GM23338 (cell line): ENCODE measurements at regions not wholly inside any gene's neighbourhood (a gene's known extent, or its start where the extent isn't known, plus 50 kb on each side); places are given as distances from the start of the nearest gene placed in this dataset.

Source experiments
- ATAC-seq: fragments of 200-7000 bp; cut with Tn5 transposase; 3 replicates; pipeline ENCODE4 v1.9.1; 2020
- DNase-seq: peaks from one replicate; pipeline ENCODE4 v3.0.0-alpha.2; 2015; ENCODE audit warnings: low spot score
- H2AFZ ChIP-seq: fragments of 200-600 bp; sonication (generic); 2 replicates; pipeline ENCODE4 v1.8.0; 2016; ENCODE audit warnings: antibody characterized with exemption, mild to moderate bottlenecking, moderate library complexity
- H3F3A ChIP-seq: fragments of 200-600 bp; sonication (generic); replicated peaks from 2 replicates; pipeline ENCODE4 v1.8.0; 2017; ENCODE audit warnings: antibody characterized with exemption, mixed run types, low read depth
- H3K27ac ChIP-seq: fragments of 200-600 bp; sonication (generic); 2 replicates; pipeline ENCODE4 v1.6.1; 2016; ENCODE audit warnings: low read depth
- H3K27me3 ChIP-seq: fragments of 200-600 bp; sonication (generic); 2 replicates; pipeline ENCODE4 v1.8.0; 2016; ENCODE audit warnings: mild to moderate bottlenecking, mixed run types, moderate library complexity; ENCODE audit not compliant: insufficient read depth
- H3K36me3 ChIP-seq: fragments of 200-600 bp; sonication (generic); 2 replicates; pipeline ENCODE4 v1.8.0; 2016; ENCODE audit warnings: mild to moderate bottlenecking; ENCODE audit not compliant: insufficient read depth
- H3K4me1 ChIP-seq: fragments of 200-600 bp; sonication (generic); 2 replicates; pipeline ENCODE4 v1.8.0; 2016; ENCODE audit warnings: mild to moderate bottlenecking, moderate library complexity; ENCODE audit not compliant: insufficient read depth
- H3K4me2 ChIP-seq: fragments of 200-600 bp; sonication (generic); 2 replicates; pipeline ENCODE4 v1.7.1; 2017; ENCODE audit warnings: mixed run types
- H3K4me3 ChIP-seq: fragments of 200-600 bp; sonication (generic); 2 replicates; pipeline ENCODE4 v1.6.1; 2016; ENCODE audit warnings: mixed run types
- H3K79me2 ChIP-seq: fragments of 200-600 bp; sonication (generic); replicated peaks from 2 replicates; pipeline ENCODE4 v1.8.0; 2017; ENCODE audit warnings: mild to moderate bottlenecking; ENCODE audit not compliant: insufficient read depth
- H3K9me2 ChIP-seq: fragments of 200-600 bp; sonication (generic); 2 replicates; pipeline ENCODE4 v1.8.0; 2017; ENCODE audit not compliant: insufficient read depth
- H4K20me1 ChIP-seq: fragments of 200-600 bp; sonication (generic); replicated peaks from 2 replicates; pipeline ENCODE4 v1.8.0; 2017; ENCODE audit warnings: mild to moderate bottlenecking; ENCODE audit not compliant: insufficient read depth
- H3K27ac Mint-ChIP-seq: 2 replicates; pipeline ENCODE4 v1.8.0; 2020; ENCODE audit warnings: inconsistent platforms, mild to moderate bottlenecking, moderate library complexity, mixed read lengths
- H3K27me3 Mint-ChIP-seq: 3 replicates; pipeline ENCODE4 v1.8.0; 2022; ENCODE audit warnings: low read depth, mild to moderate bottlenecking, moderate library complexity, mixed read lengths, inconsistent platforms; ENCODE audit not compliant: insufficient read depth, poor library complexity
- H3K36me3 Mint-ChIP-seq: 3 replicates; pipeline ENCODE4 v1.8.0; 2021; ENCODE audit warnings: low read depth, mild to moderate bottlenecking, inconsistent platforms, moderate library complexity, mixed read lengths
- H3K4me1 Mint-ChIP-seq: 3 replicates; pipeline ENCODE4 v1.8.0; 2020; ENCODE audit warnings: mild to moderate bottlenecking, inconsistent platforms, mixed read lengths
- H3K4me3 Mint-ChIP-seq: 3 replicates; pipeline ENCODE4 v1.8.0; 2021; ENCODE audit warnings: moderate library complexity, mild to moderate bottlenecking, inconsistent platforms, mixed read lengths
- H3K9me3 Mint-ChIP-seq: 3 replicates; pipeline ENCODE4 v1.8.0; 2020; ENCODE audit warnings: moderate library complexity, mild to moderate bottlenecking, inconsistent platforms, mixed read lengths
- CREB1 ChIP-seq: fragments of 250-450 bp; sonication (Bioruptor Pico); IDR thresholded peaks from 2 replicates; pipeline ENCODE4 v1.5.0; 2020; ENCODE audit warnings: low read depth, mild to moderate bottlenecking, moderate library complexity
- EZH2 ChIP-seq: fragments of 200-600 bp; sonication (generic); IDR thresholded peaks from one replicate; pipeline ENCODE4 v1.8.0; 2017; ENCODE audit warnings: antibody characterized with exemption, mild to moderate bottlenecking, low read depth; ENCODE audit not compliant: unreplicated experiment
- EZH2phosphoT487 ChIP-seq: fragments of 200-600 bp; sonication (generic); IDR thresholded peaks from one replicate; pipeline ENCODE4 v1.8.1; 2018; ENCODE audit warnings: antibody characterized with exemption; ENCODE audit not compliant: unreplicated experiment
- JUNB ChIP-seq: IDR thresholded peaks from one replicate; pipeline ENCODE4 v1.6.1; 2016; ENCODE audit warnings: antibody characterized with exemption; ENCODE audit not compliant: unreplicated experiment
- NANOG ChIP-seq: IDR thresholded peaks from 2 replicates; pipeline ENCODE4 v1.6.1; 2016; ENCODE audit warnings: antibody characterized with exemption, borderline replicate concordance
- POLR2AphosphoS5 ChIP-seq: IDR thresholded peaks from 2 replicates; pipeline ENCODE4 v1.6.1; 2016; ENCODE audit warnings: antibody characterized with exemption, low read depth
- STAT1 ChIP-seq: IDR thresholded peaks from one replicate; pipeline ENCODE4 v1.6.1; 2016; ENCODE audit warnings: antibody characterized with exemption; ENCODE audit not compliant: unreplicated experiment
- ZNF114 ChIP-seq: fragments of 250-450 bp; sonication (Bioruptor Pico); IDR thresholded peaks from 2 replicates; pipeline ENCODE4 v1.5.0; 2020; ENCODE audit warnings: mild to moderate bottlenecking, moderate library complexity
- ZNF331 ChIP-seq: fragments of 250-450 bp; sonication (Bioruptor Pico); IDR thresholded peaks from 2 replicates; pipeline ENCODE4 v1.5.0; 2020; ENCODE audit warnings: low read depth, mild to moderate bottlenecking, moderate library complexity
- TF ChIP-seq, protein P1 (sequence below): fragments of 250-450 bp; sonication (Bioruptor Pico); IDR thresholded peaks from 2 replicates; pipeline ENCODE4 v1.5.0; 2020; ENCODE audit warnings: mild to moderate bottlenecking, moderate library complexity
- TF ChIP-seq, protein P2 (sequence below), 2 experiments: fragments of 200-600 bp in 1 of 2; sonication (generic) in 1 of 2; conservative IDR thresholded peaks; 2 replicates each; pipeline versions ENCODE4 v1.5.1 to v1.6.1; 2016 to 2017; ENCODE audit warnings: antibody characterized with exemption in 2 of 2, low read depth in 2 of 2, mild to moderate bottlenecking in 2 of 2, moderate library complexity in 1 of 2
- TF ChIP-seq, protein P3 (sequence below): IDR thresholded peaks from 2 replicates; pipeline ENCODE4 v1.6.1; 2016; ENCODE audit warnings: antibody characterized with exemption

- no peaks in the 10 kb centered on the region for H3K36me3 ChIP-seq
- H3K79me2 ChIP-seq, result no peaks in the 10 kb centered on the region
- no peak overlapping the region for H3K4me2 ChIP-seq
- peaks cover 13% of the 10 kb centered on the region for H3K9me3 Mint-ChIP-seq
- no peaks in the 10 kb centered on the region for H3K27me3 ChIP-seq
- no peaks in the 10 kb centered on the region; the same call in 2 of the 3 replicates for H3K36me3 Mint-ChIP-seq
- H4K20me1 ChIP-seq, result no peaks in the 10 kb centered on the region
- H3K27ac Mint-ChIP-seq, result no peak overlapping the region
- peaks cover 1% of the 10 kb centered on the region for H3K27me3 Mint-ChIP-seq
- ATAC-seq, result no peak
- H3K4me3 ChIP-seq, result no peak overlapping the region
- H3K4me3 Mint-ChIP-seq, result no peak overlapping the region
- no peaks in the 10 kb centered on the region for H3K9me2 ChIP-seq
- H3K27ac ChIP-seq, result no peak overlapping the region
- H2AFZ ChIP-seq, result no peak overlapping the region
- no peak for DNase-seq
- no peaks in the 10 kb centered on the region for H3F3A ChIP-seq
- TF ChIP-seq, protein P1, sequence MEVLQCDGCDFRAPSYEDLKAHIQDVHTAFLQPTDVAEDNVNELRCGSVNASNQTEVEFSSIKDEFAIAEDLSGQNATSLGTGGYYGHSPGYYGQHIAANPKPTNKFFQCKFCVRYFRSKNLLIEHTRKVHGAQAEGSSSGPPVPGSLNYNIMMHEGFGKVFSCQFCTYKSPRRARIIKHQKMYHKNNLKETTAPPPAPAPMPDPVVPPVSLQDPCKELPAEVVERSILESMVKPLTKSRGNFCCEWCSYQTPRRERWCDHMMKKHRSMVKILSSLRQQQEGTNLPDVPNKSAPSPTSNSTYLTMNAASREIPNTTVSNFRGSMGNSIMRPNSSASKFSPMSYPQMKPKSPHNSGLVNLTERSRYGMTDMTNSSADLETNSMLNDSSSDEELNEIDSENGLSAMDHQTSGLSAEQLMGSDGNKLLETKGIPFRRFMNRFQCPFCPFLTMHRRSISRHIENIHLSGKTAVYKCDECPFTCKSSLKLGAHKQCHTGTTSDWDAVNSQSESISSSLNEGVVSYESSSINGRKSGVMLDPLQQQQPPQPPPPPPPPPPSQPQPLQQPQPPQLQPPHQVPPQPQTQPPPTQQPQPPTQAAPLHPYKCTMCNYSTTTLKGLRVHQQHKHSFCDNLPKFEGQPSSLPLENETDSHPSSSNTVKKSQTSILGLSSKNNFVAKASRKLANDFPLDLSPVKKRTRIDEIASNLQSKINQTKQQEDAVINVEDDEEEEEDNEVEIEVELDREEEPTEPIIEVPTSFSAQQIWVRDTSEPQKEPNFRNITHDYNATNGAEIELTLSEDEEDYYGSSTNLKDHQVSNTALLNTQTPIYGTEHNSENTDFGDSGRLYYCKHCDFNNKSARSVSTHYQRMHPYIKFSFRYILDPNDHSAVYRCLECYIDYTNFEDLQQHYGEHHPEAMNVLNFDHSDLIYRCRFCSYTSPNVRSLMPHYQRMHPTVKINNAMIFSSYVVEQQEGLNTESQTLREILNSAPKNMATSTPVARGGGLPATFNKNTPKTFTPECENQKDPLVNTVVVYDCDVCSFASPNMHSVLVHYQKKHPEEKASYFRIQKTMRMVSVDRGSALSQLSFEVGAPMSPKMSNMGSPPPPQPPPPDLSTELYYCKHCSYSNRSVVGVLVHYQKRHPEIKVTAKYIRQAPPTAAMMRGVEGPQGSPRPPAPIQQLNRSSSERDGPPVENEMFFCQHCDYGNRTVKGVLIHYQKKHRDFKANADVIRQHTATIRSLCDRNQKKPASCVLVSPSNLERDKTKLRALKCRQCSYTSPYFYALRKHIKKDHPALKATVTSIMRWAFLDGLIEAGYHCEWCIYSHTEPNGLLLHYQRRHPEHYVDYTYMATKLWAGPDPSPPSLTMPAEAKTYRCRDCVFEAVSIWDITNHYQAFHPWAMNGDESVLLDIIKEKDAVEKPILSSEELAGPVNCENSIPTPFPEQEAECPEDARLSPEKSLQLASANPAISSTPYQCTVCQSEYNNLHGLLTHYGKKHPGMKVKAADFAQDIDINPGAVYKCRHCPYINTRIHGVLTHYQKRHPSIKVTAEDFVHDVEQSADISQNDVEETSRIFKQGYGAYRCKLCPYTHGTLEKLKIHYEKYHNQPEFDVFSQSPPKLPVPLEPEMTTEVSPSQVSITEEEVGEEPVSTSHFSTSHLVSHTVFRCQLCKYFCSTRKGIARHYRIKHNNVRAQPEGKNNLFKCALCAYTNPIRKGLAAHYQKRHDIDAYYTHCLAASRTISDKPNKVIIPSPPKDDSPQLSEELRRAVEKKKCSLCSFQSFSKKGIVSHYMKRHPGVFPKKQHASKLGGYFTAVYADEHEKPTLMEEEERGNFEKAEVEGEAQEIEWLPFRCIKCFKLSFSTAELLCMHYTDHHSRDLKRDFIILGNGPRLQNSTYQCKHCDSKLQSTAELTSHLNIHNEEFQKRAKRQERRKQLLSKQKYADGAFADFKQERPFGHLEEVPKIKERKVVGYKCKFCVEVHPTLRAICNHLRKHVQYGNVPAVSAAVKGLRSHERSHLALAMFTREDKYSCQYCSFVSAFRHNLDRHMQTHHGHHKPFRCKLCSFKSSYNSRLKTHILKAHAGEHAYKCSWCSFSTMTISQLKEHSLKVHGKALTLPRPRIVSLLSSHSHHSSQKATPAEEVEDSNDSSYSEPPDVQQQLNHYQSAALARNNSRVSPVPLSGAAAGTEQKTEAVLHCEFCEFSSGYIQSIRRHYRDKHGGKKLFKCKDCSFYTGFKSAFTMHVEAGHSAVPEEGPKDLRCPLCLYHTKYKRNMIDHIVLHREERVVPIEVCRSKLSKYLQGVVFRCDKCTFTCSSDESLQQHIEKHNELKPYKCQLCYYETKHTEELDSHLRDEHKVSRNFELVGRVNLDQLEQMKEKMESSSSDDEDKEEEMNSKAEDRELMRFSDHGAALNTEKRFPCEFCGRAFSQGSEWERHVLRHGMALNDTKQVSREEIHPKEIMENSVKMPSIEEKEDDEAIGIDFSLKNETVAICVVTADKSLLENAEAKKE, result no peak
- TF ChIP-seq, protein P2, sequence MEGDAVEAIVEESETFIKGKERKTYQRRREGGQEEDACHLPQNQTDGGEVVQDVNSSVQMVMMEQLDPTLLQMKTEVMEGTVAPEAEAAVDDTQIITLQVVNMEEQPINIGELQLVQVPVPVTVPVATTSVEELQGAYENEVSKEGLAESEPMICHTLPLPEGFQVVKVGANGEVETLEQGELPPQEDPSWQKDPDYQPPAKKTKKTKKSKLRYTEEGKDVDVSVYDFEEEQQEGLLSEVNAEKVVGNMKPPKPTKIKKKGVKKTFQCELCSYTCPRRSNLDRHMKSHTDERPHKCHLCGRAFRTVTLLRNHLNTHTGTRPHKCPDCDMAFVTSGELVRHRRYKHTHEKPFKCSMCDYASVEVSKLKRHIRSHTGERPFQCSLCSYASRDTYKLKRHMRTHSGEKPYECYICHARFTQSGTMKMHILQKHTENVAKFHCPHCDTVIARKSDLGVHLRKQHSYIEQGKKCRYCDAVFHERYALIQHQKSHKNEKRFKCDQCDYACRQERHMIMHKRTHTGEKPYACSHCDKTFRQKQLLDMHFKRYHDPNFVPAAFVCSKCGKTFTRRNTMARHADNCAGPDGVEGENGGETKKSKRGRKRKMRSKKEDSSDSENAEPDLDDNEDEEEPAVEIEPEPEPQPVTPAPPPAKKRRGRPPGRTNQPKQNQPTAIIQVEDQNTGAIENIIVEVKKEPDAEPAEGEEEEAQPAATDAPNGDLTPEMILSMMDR (conservative IDR thresholded peaks at IDR 0.05; ENCODE audit: low read depth in 2 of 2), result no peak
- TF ChIP-seq POLR2AphosphoS5, result no peak
- TF ChIP-seq JUNB, result no peak
- TF ChIP-seq, protein P3, sequence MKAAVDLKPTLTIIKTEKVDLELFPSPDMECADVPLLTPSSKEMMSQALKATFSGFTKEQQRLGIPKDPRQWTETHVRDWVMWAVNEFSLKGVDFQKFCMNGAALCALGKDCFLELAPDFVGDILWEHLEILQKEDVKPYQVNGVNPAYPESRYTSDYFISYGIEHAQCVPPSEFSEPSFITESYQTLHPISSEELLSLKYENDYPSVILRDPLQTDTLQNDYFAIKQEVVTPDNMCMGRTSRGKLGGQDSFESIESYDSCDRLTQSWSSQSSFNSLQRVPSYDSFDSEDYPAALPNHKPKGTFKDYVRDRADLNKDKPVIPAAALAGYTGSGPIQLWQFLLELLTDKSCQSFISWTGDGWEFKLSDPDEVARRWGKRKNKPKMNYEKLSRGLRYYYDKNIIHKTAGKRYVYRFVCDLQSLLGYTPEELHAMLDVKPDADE, result no peak
- TF ChIP-seq STAT1, result no peak
- TF ChIP-seq ZNF114 (CRISPR knock-in tag), result no peak
- no peak for TF ChIP-seq ZNF331 (CRISPR knock-in tag)
- no peak for TF ChIP-seq EZH2
- no peak for TF ChIP-seq EZH2phosphoT487
- no peak for TF ChIP-seq NANOG
- no peak for TF ChIP-seq CREB1
- no peaks in the 10 kb centered on the region for H3K4me1 ChIP-seq
- H3K4me1 Mint-ChIP-seq, result no peaks in the 10 kb centered on the region
Measured at GRCh38 chr6:94721459-94721858, 855.9 kb upstream of the MANEA start.
